ENCODE measurements at regions not wholly inside any gene's neighbourhood (a gene's known extent, or its start where the extent isn't known, plus 50 kb on each side); places are given as distances from the start of the nearest gene placed in this dataset.

DNA sequence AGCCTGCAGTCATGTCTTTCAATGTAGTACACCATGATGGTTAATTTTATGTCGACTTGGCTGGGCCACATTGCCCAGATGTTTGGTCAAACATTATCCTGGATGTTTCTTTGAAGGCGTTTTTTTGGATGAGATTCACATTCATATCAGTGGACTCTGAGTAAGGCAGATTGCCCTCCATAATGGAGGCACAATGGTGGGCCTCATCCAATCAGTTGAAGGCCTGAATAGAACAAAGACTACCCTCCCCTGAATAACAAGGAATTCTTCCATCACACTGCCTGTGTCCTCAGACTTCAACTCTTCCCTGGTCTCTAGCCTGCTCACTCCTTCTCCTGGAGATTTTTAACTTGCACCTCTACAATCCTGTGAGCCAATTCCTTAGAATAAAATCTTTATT, 83.8 kb upstream of the CHL1 start:
- no peaks in the 10 kb centered on the region for H3K9me2 ChIP-seq (replicated peaks; ENCODE audit: control insufficient read depth, low read length)
- H4K20me1 ChIP-seq (ENCODE audit: control insufficient read depth, insufficient read depth, low read depth, low read length), result no peaks in the 10 kb centered on the region
- no peak overlapping the region for H3K4me3 ChIP-seq (ENCODE audit: low read length)
- no peaks in the 10 kb centered on the region for H3F3A ChIP-seq (ENCODE audit: control insufficient read depth, insufficient read depth)
- no peak overlapping the region for H3K4me2 ChIP-seq (ENCODE audit: low read length)
- H3K79me2 ChIP-seq (ENCODE audit: control insufficient read depth, low read length), result no peaks in the 10 kb centered on the region
- H3K27ac ChIP-seq (ENCODE audit: low read depth, low read length), result no peak overlapping the region
- no peaks in the 10 kb centered on the region for H3K36me3 ChIP-seq (ENCODE audit: control insufficient read depth, low read length)
- TF ChIP-seq, protein P1, sequence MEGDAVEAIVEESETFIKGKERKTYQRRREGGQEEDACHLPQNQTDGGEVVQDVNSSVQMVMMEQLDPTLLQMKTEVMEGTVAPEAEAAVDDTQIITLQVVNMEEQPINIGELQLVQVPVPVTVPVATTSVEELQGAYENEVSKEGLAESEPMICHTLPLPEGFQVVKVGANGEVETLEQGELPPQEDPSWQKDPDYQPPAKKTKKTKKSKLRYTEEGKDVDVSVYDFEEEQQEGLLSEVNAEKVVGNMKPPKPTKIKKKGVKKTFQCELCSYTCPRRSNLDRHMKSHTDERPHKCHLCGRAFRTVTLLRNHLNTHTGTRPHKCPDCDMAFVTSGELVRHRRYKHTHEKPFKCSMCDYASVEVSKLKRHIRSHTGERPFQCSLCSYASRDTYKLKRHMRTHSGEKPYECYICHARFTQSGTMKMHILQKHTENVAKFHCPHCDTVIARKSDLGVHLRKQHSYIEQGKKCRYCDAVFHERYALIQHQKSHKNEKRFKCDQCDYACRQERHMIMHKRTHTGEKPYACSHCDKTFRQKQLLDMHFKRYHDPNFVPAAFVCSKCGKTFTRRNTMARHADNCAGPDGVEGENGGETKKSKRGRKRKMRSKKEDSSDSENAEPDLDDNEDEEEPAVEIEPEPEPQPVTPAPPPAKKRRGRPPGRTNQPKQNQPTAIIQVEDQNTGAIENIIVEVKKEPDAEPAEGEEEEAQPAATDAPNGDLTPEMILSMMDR (IDR thresholded peaks at IDR 0.05; ENCODE audit: low read depth, low read length, poor library complexity, severe bottlenecking), result no peak
- no peak for TF ChIP-seq EZH2phosphoT487 (IDR thresholded peaks at IDR 0.05; ENCODE audit: borderline replicate concordance, low read length)
- H3K4me1 ChIP-seq (ENCODE audit: control insufficient read depth, low read length), result no peaks in the 10 kb centered on the region
- H3K9me3 ChIP-seq (ENCODE audit: control insufficient read depth, insufficient read depth, low read length), result no peaks in the 10 kb centered on the region
- H3K27me3 ChIP-seq (ENCODE audit: control insufficient read depth, low read length), result no peaks in the 10 kb centered on the region

DNA sequence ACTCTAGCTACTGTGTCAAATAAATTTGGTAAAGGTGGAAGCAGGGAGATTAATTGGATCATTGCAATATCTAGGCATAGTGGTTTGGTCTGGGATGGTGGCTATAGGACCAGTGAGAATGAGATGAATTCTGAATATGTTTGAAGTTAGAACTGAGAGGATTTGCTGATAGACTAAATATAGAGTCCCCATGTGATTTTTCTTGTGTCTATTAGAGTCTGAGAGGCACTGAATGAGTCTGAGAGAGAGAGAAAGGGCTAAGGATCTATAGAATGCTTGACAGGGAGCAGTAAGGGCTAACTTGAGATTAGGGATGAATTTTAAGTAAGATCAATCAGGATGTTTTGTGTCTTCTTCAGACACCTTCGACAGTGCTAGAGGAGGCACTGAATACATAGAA, 77.9 kb upstream of the CHL1 start:
- Histone ChIP-seq H3K4me2 (ENCODE audit: low read length) (no peak overlapping the region), H3K36me3 (ENCODE audit: control insufficient read depth, low read length) (no peaks in the 10 kb centered on the region), H3K4me3 (ENCODE audit: low read length) (no peak overlapping the region), H3K4me1 (ENCODE audit: control insufficient read depth, low read length) (no peaks in the 10 kb centered on the region), H3K27ac (ENCODE audit: low read depth, low read length) (no peak overlapping the region), H3K9me3 (ENCODE audit: control insufficient read depth, insufficient read depth, low read length) (no peaks in the 10 kb centered on the region), H3K79me2 (ENCODE audit: control insufficient read depth, low read length) (no peaks in the 10 kb centered on the region), H3F3A (ENCODE audit: control insufficient read depth, insufficient read depth) (no peaks in the 10 kb centered on the region), H4K20me1 (ENCODE audit: control insufficient read depth, insufficient read depth, low read depth, low read length) (no peaks in the 10 kb centered on the region), H3K9me2 (replicated peaks; ENCODE audit: control insufficient read depth, low read length) (no peaks in the 10 kb centered on the region), H3K27me3 (ENCODE audit: control insufficient read depth, low read length) (no peaks in the 10 kb centered on the region)
- TF ChIP-seq, protein P1 (IDR thresholded peaks at IDR 0.05; ENCODE audit: low read depth, low read length, poor library complexity, severe bottlenecking), result no peak

DNA sequence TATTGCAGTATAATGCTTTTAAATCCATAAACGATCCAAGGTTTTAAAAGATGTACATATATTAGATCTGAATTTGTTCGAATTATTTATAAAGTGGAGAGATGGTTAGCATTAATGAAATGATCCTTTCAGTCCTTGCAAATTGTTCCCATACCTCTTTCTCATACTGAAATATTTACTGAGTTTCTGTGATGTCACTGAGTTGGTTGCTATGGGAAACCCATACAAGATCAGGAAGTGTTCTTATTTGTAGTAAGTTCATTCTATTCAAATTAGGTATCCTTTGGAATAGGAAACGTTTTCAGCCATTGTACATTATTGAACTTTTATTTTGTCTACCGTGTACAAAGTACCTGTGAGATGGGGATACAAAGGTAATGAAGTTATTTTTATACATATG, 73.2 kb upstream of the CHL1 start:
- H3K79me2 ChIP-seq (ENCODE audit: control insufficient read depth, low read length), result no peaks in the 10 kb centered on the region
- no peaks in the 10 kb centered on the region for H4K20me1 ChIP-seq (ENCODE audit: control insufficient read depth, insufficient read depth, low read depth, low read length)
- H3K27ac ChIP-seq (ENCODE audit: low read depth, low read length), result no peak overlapping the region
- H3K9me3 ChIP-seq (ENCODE audit: control insufficient read depth, insufficient read depth, low read length), result no peaks in the 10 kb centered on the region
- no peaks in the 10 kb centered on the region for H3F3A ChIP-seq (ENCODE audit: control insufficient read depth, insufficient read depth)
- TF ChIP-seq, protein P1 (IDR thresholded peaks at IDR 0.05; ENCODE audit: low read depth, low read length, poor library complexity, severe bottlenecking), result no peak
- TF ChIP-seq EZH2phosphoT487 (IDR thresholded peaks at IDR 0.05; ENCODE audit: borderline replicate concordance, low read length), result no peak
- no peak overlapping the region for H3K4me3 ChIP-seq (ENCODE audit: low read length)
- H3K27me3 ChIP-seq (ENCODE audit: control insufficient read depth, low read length), result no peaks in the 10 kb centered on the region
- H3K4me1 ChIP-seq (ENCODE audit: control insufficient read depth, low read length), result no peaks in the 10 kb centered on the region
- H3K9me2 ChIP-seq (replicated peaks; ENCODE audit: control insufficient read depth, low read length), result no peaks in the 10 kb centered on the region
- H3K4me2 ChIP-seq (ENCODE audit: low read length), result no peak overlapping the region
- H3K36me3 ChIP-seq (ENCODE audit: control insufficient read depth, low read length), result no peaks in the 10 kb centered on the region
